ENCODE measurements at regions not wholly inside any gene's neighbourhood (a gene's known extent, or its start where the extent isn't known, plus 50 kb on each side); places are given as distances from the start of the nearest gene placed in this dataset.

DNA sequence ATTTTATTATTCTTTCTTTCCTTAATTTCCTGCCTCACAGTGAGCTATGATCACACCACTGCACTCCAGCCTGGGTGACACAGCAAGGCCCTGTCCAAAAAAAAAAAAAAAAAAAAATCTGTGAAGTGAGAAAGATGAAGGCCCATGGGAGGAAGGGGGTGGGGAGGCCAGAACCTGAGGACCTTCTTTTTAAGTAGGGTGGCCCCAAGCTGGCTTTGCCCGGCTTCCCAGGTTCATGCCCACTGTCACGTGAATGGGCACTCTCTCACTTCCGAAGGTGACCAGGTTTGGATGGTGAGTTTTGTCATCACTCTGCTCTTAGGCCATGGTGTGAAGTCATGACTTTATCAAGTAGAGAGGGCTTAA is 82.3 kb downstream of the TNFAIP2 start:
- Mint-ChIP-seq H3K27me3 (ENCODE audit: low read depth) (peaks cover 21% of the 10 kb centered on the region), H3K4me1 (peaks cover 13% of the 10 kb centered on the region), H3K9me3 (peaks cover 24% of the 10 kb centered on the region), H3K36me3 (peaks cover 3% of the 10 kb centered on the region), H3K4me3 (peak overlapping the region; percentile 72), H3K27ac (peak overlapping the region; percentile 79)
- DNase-seq (ENCODE audit: low spot score in 2 of 2, unreplicated experiment in 2 of 2) = no peak
- TF ChIP-seq, protein P1, sequence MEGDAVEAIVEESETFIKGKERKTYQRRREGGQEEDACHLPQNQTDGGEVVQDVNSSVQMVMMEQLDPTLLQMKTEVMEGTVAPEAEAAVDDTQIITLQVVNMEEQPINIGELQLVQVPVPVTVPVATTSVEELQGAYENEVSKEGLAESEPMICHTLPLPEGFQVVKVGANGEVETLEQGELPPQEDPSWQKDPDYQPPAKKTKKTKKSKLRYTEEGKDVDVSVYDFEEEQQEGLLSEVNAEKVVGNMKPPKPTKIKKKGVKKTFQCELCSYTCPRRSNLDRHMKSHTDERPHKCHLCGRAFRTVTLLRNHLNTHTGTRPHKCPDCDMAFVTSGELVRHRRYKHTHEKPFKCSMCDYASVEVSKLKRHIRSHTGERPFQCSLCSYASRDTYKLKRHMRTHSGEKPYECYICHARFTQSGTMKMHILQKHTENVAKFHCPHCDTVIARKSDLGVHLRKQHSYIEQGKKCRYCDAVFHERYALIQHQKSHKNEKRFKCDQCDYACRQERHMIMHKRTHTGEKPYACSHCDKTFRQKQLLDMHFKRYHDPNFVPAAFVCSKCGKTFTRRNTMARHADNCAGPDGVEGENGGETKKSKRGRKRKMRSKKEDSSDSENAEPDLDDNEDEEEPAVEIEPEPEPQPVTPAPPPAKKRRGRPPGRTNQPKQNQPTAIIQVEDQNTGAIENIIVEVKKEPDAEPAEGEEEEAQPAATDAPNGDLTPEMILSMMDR (IDR thresholded peaks at IDR 0.05; ENCODE audit: unreplicated experiment) = no peak

DNA sequence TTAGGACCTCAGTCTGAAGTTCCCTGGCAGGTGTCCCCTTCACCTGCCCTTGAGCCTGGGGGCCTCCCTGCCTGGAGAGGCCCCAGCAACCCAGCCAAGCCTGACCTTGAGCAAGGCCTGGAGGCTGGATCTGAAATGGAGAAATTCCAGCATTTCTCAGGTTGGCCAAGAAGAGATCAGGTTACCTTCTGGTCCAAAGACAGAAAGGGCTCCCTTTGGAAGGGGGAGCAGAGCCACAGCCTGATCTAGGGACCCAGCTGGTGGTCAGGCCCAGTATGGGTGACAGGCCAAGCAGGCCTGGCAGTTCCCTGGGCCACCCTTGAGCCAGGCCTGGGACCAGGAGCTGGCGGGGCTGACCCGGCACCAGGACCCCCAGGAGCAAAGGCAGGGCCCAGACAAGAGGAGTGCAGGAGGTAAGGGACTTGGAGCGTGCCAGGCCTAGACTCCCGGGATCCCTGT is 82.8 kb downstream of the TNFAIP2 start:
- Mint-ChIP-seq H3K4me3 (peak overlapping the region; percentile 72), H3K9me3 (peaks cover 21% of the 10 kb centered on the region), H3K4me1 (peaks cover 13% of the 10 kb centered on the region), H3K27ac (peak overlapping the region; percentile 79), H3K27me3 (ENCODE audit: low read depth) (peaks cover 21% of the 10 kb centered on the region), H3K36me3 (peaks cover 3% of the 10 kb centered on the region)
- TF ChIP-seq, protein P1 (IDR thresholded peaks at IDR 0.05; ENCODE audit: unreplicated experiment) = no peak
- no peak for DNase-seq (ENCODE audit: low spot score in 2 of 2, unreplicated experiment in 2 of 2)

DNA sequence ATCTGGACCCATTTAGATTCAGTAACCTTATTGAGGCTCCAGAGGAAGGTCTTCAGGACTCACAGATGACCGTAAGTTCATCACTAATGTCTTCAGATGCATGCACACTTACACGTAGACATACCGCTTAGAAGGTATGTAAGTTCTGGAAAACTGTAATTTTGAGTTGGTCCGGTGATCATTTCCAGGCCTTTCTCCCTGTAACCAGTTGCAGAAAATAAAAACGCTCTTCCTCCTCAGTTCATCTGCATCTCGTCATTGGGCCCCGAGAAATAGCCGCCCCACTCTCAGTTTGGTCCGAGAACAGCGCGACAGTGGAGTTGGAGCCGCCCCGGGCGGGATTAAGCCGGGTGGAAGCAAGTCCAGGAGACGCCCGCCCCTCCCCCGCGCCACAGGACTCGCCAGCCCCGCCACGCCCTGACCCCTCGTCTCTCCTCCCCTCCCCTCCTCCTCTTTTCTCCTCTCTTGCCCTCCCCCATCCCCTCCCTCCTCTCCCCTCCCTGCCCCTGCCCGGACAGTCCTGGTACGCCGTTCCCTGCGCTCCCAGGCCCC is 83.7 kb downstream of the TNFAIP2 start:
- Mint-ChIP-seq H3K27ac (peak overlapping the region; percentile 89), H3K4me1 (peaks cover 13% of the 10 kb centered on the region), H3K4me3 (peak overlapping the region; percentile 72), H3K9me3 (peaks cover 13% of the 10 kb centered on the region), H3K36me3 (peaks cover 3% of the 10 kb centered on the region), H3K27me3 (ENCODE audit: low read depth) (peaks cover 21% of the 10 kb centered on the region)
- TF ChIP-seq, protein P1 (IDR thresholded peaks at IDR 0.05; ENCODE audit: unreplicated experiment) = no peak
- DNase-seq (ENCODE audit: low spot score in 2 of 2, unreplicated experiment in 2 of 2) = no peak

DNA sequence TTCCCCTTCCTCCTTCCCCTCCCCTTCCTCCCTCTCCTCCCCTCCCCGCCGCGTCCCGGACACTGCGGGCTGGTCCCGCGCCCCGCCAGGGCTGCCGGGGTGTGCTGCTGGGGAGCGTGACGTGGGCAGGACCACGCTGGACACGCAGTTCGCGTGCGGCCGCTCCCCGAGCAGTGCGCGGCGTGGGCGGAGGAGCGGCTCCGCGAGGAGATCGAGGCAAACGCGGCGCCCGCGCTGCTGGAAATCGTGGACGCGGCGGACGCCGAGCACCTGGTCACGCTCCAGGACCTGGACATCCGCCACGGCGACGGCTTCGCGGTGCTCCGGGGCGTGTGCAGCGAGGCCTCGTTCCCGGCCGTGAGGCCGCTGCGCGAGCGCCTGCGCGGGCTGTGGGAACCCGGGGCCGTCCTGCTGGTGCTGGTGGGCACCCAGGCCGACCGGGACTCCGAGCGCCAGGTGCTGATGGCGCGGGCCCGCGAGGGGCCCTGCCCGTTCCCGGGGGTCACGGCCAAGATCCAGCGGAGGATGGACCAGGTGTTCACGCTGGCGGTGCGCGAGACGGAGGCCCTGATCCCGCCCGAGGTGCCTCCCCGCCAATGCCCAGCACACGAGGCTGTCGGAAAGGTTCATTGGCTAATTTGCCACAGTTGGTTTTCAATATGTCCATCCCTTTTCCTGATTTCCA is 84.3 kb downstream of the TNFAIP2 start:
- DNase-seq (ENCODE audit: low spot score in 2 of 2, unreplicated experiment in 2 of 2) = peak in 1 of 2 experiments; percentile 57
- Mint-ChIP-seq H3K27ac (peak overlapping the region; percentile 76), H3K27me3 (ENCODE audit: low read depth) (peaks cover 26% of the 10 kb centered on the region), H3K36me3 (peaks cover 9% of the 10 kb centered on the region), H3K9me3 (peaks cover 14% of the 10 kb centered on the region), H3K4me3 (peak overlapping the region; percentile 60), H3K4me1 (peaks cover 13% of the 10 kb centered on the region)
- TF ChIP-seq, protein P1 (IDR thresholded peaks at IDR 0.05; ENCODE audit: unreplicated experiment) = no peak

DNA sequence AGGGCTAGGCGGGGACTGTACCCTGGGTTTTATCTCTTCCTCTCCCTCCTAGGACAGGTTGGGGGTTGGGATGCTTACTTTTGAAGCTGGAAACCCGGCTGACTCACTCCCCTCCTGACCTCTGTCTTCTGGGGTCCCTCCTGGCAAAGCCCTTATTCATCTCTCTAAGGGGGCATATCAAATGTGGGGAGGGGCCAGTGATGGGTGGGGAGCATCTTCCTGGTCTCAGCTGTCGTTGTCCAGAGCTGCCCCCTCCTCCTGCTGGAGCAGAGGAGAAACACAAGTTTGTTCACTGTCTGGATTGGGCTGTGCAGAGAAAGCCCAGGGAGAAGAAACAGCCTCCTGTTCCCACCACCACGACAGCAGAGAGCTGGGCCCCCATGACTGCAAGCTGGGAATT is 85.8 kb downstream of the TNFAIP2 start:
- no peak overlapping the region for H3K27ac Mint-ChIP-seq
- peak overlapping the region; percentile 60 for H3K4me3 Mint-ChIP-seq
- TF ChIP-seq, protein P1 (IDR thresholded peaks at IDR 0.05; ENCODE audit: unreplicated experiment) = peak; percentile 10
- H3K36me3 Mint-ChIP-seq = peaks cover 11% of the 10 kb centered on the region
- H3K27me3 Mint-ChIP-seq (ENCODE audit: low read depth) = peaks cover 28% of the 10 kb centered on the region
- peaks cover 13% of the 10 kb centered on the region for H3K4me1 Mint-ChIP-seq
- peaks cover 7% of the 10 kb centered on the region for H3K9me3 Mint-ChIP-seq
- DNase-seq (ENCODE audit: low spot score in 2 of 2, unreplicated experiment in 2 of 2) = no peak

Data from mesothelial cell of epicardium (in vitro differentiated cells).